Osteocyte (in vitro differentiated cells): ENCODE measurements at regions not wholly inside any gene's neighbourhood (a gene's known extent, or its start where the extent isn't known, plus 50 kb on each side); places are given as distances from the start of the nearest gene placed in this dataset.

Experiments
- DNase-seq: peaks from one replicate; pipeline ENCODE4 v3.0.0; 2021; ENCODE audit warnings: mixed read lengths; ENCODE audit not compliant: unreplicated experiment; ENCODE audit errors: extremely low spot score
- H3K27ac Mint-ChIP-seq: one replicate; pipeline ENCODE4 v1.8.0; 2021; ENCODE audit warnings: mild to moderate bottlenecking, mixed read lengths; ENCODE audit not compliant: unreplicated experiment
- H3K27me3 Mint-ChIP-seq: one replicate; pipeline ENCODE4 v1.8.0; 2021; ENCODE audit warnings: mixed read lengths; ENCODE audit not compliant: unreplicated experiment
- H3K36me3 Mint-ChIP-seq: one replicate; pipeline ENCODE4 v1.8.0; 2021; ENCODE audit warnings: mixed read lengths; ENCODE audit not compliant: unreplicated experiment
- H3K4me1 Mint-ChIP-seq: one replicate; pipeline ENCODE4 v1.8.0; 2021; ENCODE audit warnings: mixed read lengths; ENCODE audit not compliant: unreplicated experiment
- H3K4me3 Mint-ChIP-seq: one replicate; pipeline ENCODE4 v1.8.0; 2021; ENCODE audit warnings: mild to moderate bottlenecking, moderate library complexity, mixed read lengths; ENCODE audit not compliant: unreplicated experiment
- H3K9me3 Mint-ChIP-seq: one replicate; pipeline ENCODE4 v1.8.0; 2021; ENCODE audit warnings: mixed read lengths; ENCODE audit not compliant: unreplicated experiment
- CTCF ChIP-seq: fragments of 200-600 bp; sonication (generic); IDR thresholded peaks from 2 replicates; pipeline ENCODE4 v1.5.0; 2021; ENCODE audit warnings: antibody characterized with exemption, mild to moderate bottlenecking, moderate library complexity

GRCh38 chr2:42867093-42868065, 75.0 kb upstream of the HAAO start:
- no peak for DNase-seq
- Mint-ChIP-seq H3K4me1 (no peaks in the 10 kb centered on the region), H3K9me3 (peaks cover 14% of the 10 kb centered on the region), H3K27me3 (no peaks in the 10 kb centered on the region), H3K36me3 (peaks cover 8% of the 10 kb centered on the region), H3K4me3 (no peak overlapping the region), H3K27ac (no peak overlapping the region)
- TF ChIP-seq CTCF, result no peak

- Mint-ChIP-seq H3K4me1 (no peaks in the 10 kb centered on the region), H3K4me3 (no peak overlapping the region), H3K36me3 (peaks cover 8% of the 10 kb centered on the region), H3K27ac (no peak overlapping the region), H3K9me3 (peaks cover 14% of the 10 kb centered on the region), H3K27me3 (no peaks in the 10 kb centered on the region)
- no peak for TF ChIP-seq CTCF
- DNase-seq, result no peak
Observed at GRCh38 chr2:42865884-42866881, 73.8 kb upstream of the HAAO start.

GRCh38 chr2:42864641-42865280, 72.4 kb upstream of the HAAO start:
- Mint-ChIP-seq H3K9me3 (peaks cover 13% of the 10 kb centered on the region), H3K27me3 (no peaks in the 10 kb centered on the region), H3K4me1 (no peaks in the 10 kb centered on the region), H3K4me3 (no peak overlapping the region), H3K36me3 (peaks cover 8% of the 10 kb centered on the region), H3K27ac (no peak overlapping the region)
- DNase-seq, result no peak
- TF ChIP-seq CTCF, result no peak

GRCh38 chr2:42864222-42864621, 71.8 kb upstream of the HAAO start:
- Mint-ChIP-seq H3K36me3 (peaks cover 7% of the 10 kb centered on the region), H3K4me1 (no peaks in the 10 kb centered on the region), H3K27me3 (no peaks in the 10 kb centered on the region), H3K4me3 (no peak overlapping the region), H3K27ac (no peak overlapping the region), H3K9me3 (peaks cover 7% of the 10 kb centered on the region)
- no peak for TF ChIP-seq CTCF
- DNase-seq, result no peak
